GM20431 (cell line): ENCODE measurements at regions not wholly inside any gene's neighbourhood (a gene's known extent, or its start where the extent isn't known, plus 50 kb on each side); places are given as distances from the start of the nearest gene placed in this dataset.

Experiments
- in situ Hi-C: fragments of 300-500 bp; cut with MseI, MboI; formaldehyde crosslinking; loops from one replicate; pipeline ENCODE4 v1.15.0; 2020; ENCODE audit warnings: low sequenced_read_pairs; ENCODE audit not compliant: unreplicated experiment

GRCh38 chr7:38069052-38069451 lies 109.0 kb upstream of the STARD3NL start:
- in situ Hi-C loops, result no loop called here

- in situ Hi-C loops, result no loop called here
Observed at GRCh38 chr7:38070718-38071117, 107.3 kb upstream of the STARD3NL start.

DNA sequence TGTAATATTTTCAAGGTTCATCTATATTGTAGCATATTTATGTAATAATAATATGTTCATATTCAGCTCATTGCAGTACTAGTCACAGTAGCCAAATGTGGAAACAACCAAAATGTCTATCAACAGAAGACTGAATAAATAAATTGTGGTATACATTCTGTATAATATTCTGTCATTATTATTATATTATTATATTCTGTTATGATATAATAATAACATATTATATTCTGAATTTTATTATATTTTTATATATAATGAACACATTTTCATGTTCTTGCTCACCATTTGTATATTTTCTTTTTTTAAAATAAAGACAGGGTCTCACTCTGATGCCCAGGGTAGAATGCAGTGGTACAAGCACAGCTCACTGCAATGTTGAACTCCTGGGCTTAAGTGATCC lies 91.2 kb upstream of the STARD3NL start:
- in situ Hi-C loops, result no loop called here

DNA sequence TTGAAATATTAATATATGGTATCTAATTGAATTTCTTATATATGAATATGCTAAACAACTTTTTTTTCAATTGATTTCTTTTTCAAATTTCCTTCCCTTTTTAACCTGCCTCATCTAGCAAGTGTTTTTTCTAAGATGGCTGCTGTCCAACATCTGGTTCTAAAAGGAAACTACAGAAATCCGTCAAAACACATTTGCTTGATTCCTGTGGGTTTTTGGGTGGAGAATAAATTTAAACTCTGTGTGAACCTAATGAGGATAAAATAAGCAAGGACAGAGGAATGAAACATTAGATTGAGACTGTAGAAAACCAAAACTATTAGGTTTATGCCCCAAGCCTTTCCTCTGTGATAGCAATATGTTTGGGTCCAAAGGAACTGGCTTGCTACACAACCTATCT lies 75.5 kb upstream of the STARD3NL start:
- in situ Hi-C loops, result loop anchor here (25.0 kb wide), 2 partner anchors 190 to 235 kb away; partner anchors contain the start of genes EPDR1 and SFRP4

- in situ Hi-C loops, result loop anchor here (5.0 to 25.0 kb wide), 3 partner anchors 116 to 231 kb away; partner anchors contain the start of genes EPDR1 and SFRP4
Observed at GRCh38 chr7:38105874-38106483, 72.1 kb upstream of the STARD3NL start.

DNA sequence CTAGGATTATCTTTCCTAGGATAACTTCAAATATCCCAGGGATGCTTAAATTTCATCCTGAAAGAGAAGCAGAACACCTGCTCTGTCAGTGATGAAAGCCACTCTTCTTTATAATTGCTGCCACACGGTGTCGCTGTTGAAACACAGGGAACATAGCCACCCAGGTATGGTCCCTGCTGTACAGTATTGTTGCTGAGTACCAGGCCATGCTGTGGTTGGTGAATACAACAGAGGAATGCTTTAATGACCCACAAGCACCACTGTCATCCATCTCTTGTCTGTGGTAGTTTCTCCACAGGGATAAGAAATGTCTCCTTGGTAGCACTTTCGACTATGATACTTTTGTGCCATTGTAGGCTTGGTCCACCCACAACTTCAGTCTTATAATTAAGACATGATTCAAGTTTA lies 70.6 kb upstream of the STARD3NL start:
- in situ Hi-C loops, result loop anchor here (5.0 to 25.0 kb wide), 3 partner anchors 115 to 230 kb away; partner anchors contain the start of genes EPDR1 and SFRP4

GRCh38 chr7:38112075-38112474 lies 66.0 kb upstream of the STARD3NL start:
- in situ Hi-C loops, result loop anchor here (25.0 kb wide), 2 partner anchors 200 to 225 kb away; partner anchors contain the start of genes EPDR1 and SFRP4

GRCh38 chr7:38120076-38120475 lies 58.0 kb upstream of the STARD3NL start:
- in situ Hi-C loops, result loop anchor here (25.0 kb wide), 2 partner anchors 208 to 217 kb away; partner anchors contain the start of genes EPDR1 and SFRP4

DNA sequence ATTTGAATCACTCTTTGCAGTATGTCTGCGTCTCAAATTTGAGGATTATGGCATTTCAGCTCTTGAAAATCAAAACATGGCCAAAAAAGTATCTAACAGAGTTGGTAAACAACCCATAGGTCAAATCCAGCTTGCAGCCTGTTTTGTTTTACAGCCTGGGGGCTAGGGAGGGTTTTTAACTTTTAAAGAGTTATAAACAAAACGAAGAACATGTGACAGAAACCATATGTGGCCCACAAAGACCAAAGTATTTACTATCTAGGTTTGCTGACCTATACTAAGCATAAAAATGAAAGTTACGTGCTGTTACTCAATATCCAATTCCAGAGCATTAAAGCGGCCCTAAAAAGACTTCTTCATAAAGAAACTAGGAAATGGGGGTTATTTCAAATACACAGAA lies 55.5 kb upstream of the STARD3NL start:
- in situ Hi-C loops, result loop anchor here (25.0 kb wide), 2 partner anchors 210 to 215 kb away; partner anchors contain the start of genes EPDR1 and SFRP4

GRCh38 chr7:38123494-38123893 lies 54.6 kb upstream of the STARD3NL start:
- in situ Hi-C loops, result loop anchor here (25.0 kb wide), 2 partner anchors 211 to 214 kb away; partner anchors contain the start of genes EPDR1 and SFRP4

DNA sequence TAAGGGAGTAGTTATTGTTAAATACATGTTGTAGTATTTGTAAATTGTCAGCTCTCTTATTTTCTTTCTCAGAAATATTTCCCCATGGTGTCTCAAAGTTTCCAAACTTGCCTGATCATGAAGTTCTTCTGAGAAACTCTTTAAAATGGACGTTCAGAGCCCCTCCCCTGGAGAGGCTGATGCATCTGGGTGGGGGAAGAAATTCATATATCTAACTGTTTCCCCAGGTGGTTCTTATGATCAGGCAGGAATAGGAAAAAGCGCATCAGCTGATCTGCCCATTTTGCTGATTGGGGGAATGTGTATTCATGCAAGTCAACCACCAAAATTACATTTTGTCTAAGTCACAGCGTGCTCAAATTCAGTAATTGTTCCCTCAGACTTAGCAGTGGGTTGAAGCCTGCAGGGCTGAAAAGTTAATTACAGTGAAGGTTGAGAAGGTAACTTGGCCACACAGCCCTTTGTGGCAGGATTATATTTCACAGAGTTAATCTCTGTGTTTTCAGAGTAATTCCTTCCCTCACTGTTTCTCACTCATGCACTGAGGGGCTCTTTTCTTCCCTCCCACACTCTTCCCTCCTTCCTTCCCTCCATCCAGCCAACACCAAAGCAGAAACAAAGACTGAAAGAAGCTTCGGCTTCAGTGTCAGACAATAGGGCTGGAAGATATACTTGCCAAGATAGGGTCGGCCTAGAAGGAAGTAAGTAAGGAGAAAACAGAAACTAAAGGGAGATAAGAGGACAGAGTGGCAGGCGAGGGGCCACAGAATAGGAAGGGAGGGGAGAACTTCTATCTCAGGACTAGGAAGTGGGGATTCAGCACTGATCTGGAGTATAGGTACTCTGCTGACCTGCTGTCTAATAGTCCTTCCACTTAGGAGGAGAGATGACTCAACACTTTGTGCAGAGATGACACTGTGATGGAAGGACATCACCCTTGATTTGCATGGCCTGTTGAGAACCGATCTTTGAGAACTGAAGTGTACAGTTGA lies 50.5 kb upstream of the STARD3NL start:
- in situ Hi-C loops, result no loop called here
